B cell (primary cell): ENCODE measurements at regions not wholly inside any gene's neighbourhood (a gene's known extent, or its start where the extent isn't known, plus 50 kb on each side); places are given as distances from the start of the nearest gene placed in this dataset.

ENCODE experiments used
- ATAC-seq: fragments of 200-7000 bp; cut with Tn5 transposase; one replicate; pipeline ENCODE4 v1.10.0; 2021; ENCODE audit warnings: low read depth, mild to moderate bottlenecking, moderate number of reproducible peaks, moderate library complexity
- CTCF ChIA-PET: fragments of 350-600 bp; sonication (Branson Sonifier 250); formaldehyde crosslinking; loops from one replicate; lab custom pipeline; 2021; ENCODE audit warnings: antibody characterized with exemption, inconsistent platforms; lab: Charles Lee
- POLR2A ChIA-PET: fragments of 350-600 bp; sonication (Branson Sonifier 250); formaldehyde crosslinking; loops from one replicate; lab custom pipeline; 2021; ENCODE audit warnings: antibody characterized with exemption; lab: Charles Lee
- DNase-seq: peaks from one replicate; pipeline ENCODE4 v3.0.0; 2013
- H2AFZ ChIP-seq: 2 replicates; pipeline ENCODE4 v1.6.1; 2012; ENCODE audit warnings: mild to moderate bottlenecking, low read depth, low read length; ENCODE audit not compliant: insufficient read depth, poor library complexity, severe bottlenecking
- H3K27ac ChIP-seq, 2 donors: 1 replicate in 1 of 2; 2 replicates in 1 of 2; pipeline ENCODE4 v1.5.1; 2012 to 2013; ENCODE audit warnings: low read length in 2 of 2, mild to moderate bottlenecking in 2 of 2, moderate library complexity in 1 of 2
- H3K27me3 ChIP-seq, 4 experiments: fragments of 200-600 bp in 1 of 4; sonication (generic) in 1 of 4; replicated peaks in 1 of 4; 1 replicate in 2 of 4; 2 replicates in 2 of 4; pipeline versions ENCODE4 v1.6.1 to v1.7.0; 2013 to 2016; ENCODE audit warnings: low read length in 3 of 4, mild to moderate bottlenecking in 2 of 4, mixed read lengths in 1 of 4, moderate library complexity in 1 of 4; ENCODE audit not compliant: insufficient read depth in 4 of 4, control insufficient read depth in 3 of 4; ENCODE audit errors: control extremely low read depth in 1 of 4
- H3K36me3 ChIP-seq, 2 experiments: replicated peaks in 1 of 2; 1 replicate in 1 of 2; 2 replicates in 1 of 2; pipeline versions ENCODE4 v1.6.1 to v1.7.1; 2013; ENCODE audit warnings: low read length in 1 of 2; ENCODE audit not compliant: insufficient read depth in 2 of 2, control insufficient read depth in 1 of 2; ENCODE audit errors: control extremely low read depth in 1 of 2, extremely low read depth in 1 of 2
- H3K4me1 ChIP-seq, 2 donors: fragments of 200-600 bp in 1 of 2; sonication (generic) in 1 of 2; 1 replicate in 1 of 2; 2 replicates in 1 of 2; pipeline versions ENCODE4 v1.5.1 to v1.6.1; 2013 to 2017; ENCODE audit warnings: low read length in 2 of 2; ENCODE audit not compliant: control insufficient read depth in 2 of 2, insufficient read depth in 2 of 2
- H3K4me2 ChIP-seq: replicated peaks from 2 replicates; pipeline ENCODE3; 2012; ENCODE audit warnings: mild to moderate bottlenecking, low read depth, low read length; ENCODE audit not compliant: poor library complexity, severe bottlenecking
- H3K4me3 ChIP-seq, 5 experiments: fragments of 200-600 bp in 1 of 5; sonication (generic) in 1 of 5; 1 replicate in 3 of 5; 2 replicates in 2 of 5; pipeline versions ENCODE4 v1.5.1 to v1.7.0; 2011 to 2016; ENCODE audit warnings: low read length in 4 of 5, mild to moderate bottlenecking in 4 of 5, low read depth in 2 of 5, control low read depth in 1 of 5, moderate library complexity in 1 of 5; ENCODE audit not compliant: insufficient read depth in 1 of 5; ENCODE audit errors: control extremely low read depth in 1 of 5, extremely low read depth in 1 of 5
- H3K79me2 ChIP-seq: fragments of 200-600 bp; sonication (generic); one replicate; pipeline ENCODE4 v1.6.0; 2016; ENCODE audit warnings: low read length; ENCODE audit not compliant: control insufficient read depth, insufficient read depth
- H3K9ac ChIP-seq: fragments of 200-600 bp; sonication (generic); 2 replicates; pipeline ENCODE4 v1.6.1; 2017; ENCODE audit warnings: mild to moderate bottlenecking, low read length, moderate library complexity
- H3K9me3 ChIP-seq, 3 donors: one replicate each; pipeline versions ENCODE4 v1.6.1 to v1.7.1; 2013; ENCODE audit warnings: low read length in 2 of 3; ENCODE audit not compliant: control insufficient read depth in 2 of 3, insufficient read depth in 1 of 3; ENCODE audit errors: control extremely low read depth in 1 of 3
- H4K20me1 ChIP-seq: 2 replicates; pipeline ENCODE4 v1.6.0; 2012; ENCODE audit warnings: mild to moderate bottlenecking, low read length; ENCODE audit not compliant: insufficient read depth, control insufficient read depth, poor library complexity, severe bottlenecking
- H3K27ac Mint-ChIP-seq: one replicate; pipeline ENCODE4 v1.8.0; 2021; ENCODE audit warnings: mixed read lengths
- H3K27me3 Mint-ChIP-seq: one replicate; pipeline ENCODE4 v1.8.0; 2021; ENCODE audit warnings: mixed read lengths
- H3K4me1 Mint-ChIP-seq: one replicate; pipeline ENCODE4 v1.8.0; 2021; ENCODE audit warnings: mixed read lengths
- H3K4me3 Mint-ChIP-seq: one replicate; pipeline ENCODE4 v1.8.0; 2021; ENCODE audit warnings: mixed read lengths
- H3K9me3 Mint-ChIP-seq: one replicate; pipeline ENCODE4 v1.8.0; 2022; ENCODE audit warnings: mixed read lengths; ENCODE audit not compliant: insufficient read depth
- EZH2 ChIP-seq: IDR thresholded peaks from 2 replicates; pipeline ENCODE4 v1.6.1; 2012; ENCODE audit warnings: borderline replicate concordance, low read depth, mild to moderate bottlenecking, moderate library complexity, low read length; ENCODE audit not compliant: insufficient read depth, poor library complexity, severe bottlenecking
- WGBS: methylation state at CpG from one replicate; pipeline ENCODE4 v1.1.5; 2013; ENCODE audit warnings: missing lambda C conversion rate; ENCODE audit not compliant: insufficient coverage; 5-methylcytosine and 5-hydroxymethylcytosine counted together
- intact Hi-C: fragments of 100-400 bp; cut with micrococcal nuclease; formaldehyde crosslinking; loops from one replicate; pipeline ENCODE4 v1.10.0; 2022
- TF ChIP-seq, protein P1 (sequence below): fragments of 200-600 bp; IDR thresholded peaks from one replicate; pipeline ENCODE4 v1.8.0; 2022; ENCODE audit warnings: antibody characterized with exemption, mild to moderate bottlenecking

- no peak for DNase-seq
- no peaks in the 10 kb centered on the region for H3K4me1 ChIP-seq
- Mint-ChIP-seq H3K9me3 (peaks cover 2% of the 10 kb centered on the region), H3K27me3 (no peaks in the 10 kb centered on the region), H3K27ac (no peak overlapping the region), H3K4me1 (no peaks in the 10 kb centered on the region), H3K4me3 (no peak overlapping the region)
- H3K27ac ChIP-seq = no peak overlapping the region
- H3K79me2 ChIP-seq = no peaks in the 10 kb centered on the region
- no CpG with 5 or more reads among the region's 1 CpG for WGBS
- TF ChIP-seq, protein P1, sequence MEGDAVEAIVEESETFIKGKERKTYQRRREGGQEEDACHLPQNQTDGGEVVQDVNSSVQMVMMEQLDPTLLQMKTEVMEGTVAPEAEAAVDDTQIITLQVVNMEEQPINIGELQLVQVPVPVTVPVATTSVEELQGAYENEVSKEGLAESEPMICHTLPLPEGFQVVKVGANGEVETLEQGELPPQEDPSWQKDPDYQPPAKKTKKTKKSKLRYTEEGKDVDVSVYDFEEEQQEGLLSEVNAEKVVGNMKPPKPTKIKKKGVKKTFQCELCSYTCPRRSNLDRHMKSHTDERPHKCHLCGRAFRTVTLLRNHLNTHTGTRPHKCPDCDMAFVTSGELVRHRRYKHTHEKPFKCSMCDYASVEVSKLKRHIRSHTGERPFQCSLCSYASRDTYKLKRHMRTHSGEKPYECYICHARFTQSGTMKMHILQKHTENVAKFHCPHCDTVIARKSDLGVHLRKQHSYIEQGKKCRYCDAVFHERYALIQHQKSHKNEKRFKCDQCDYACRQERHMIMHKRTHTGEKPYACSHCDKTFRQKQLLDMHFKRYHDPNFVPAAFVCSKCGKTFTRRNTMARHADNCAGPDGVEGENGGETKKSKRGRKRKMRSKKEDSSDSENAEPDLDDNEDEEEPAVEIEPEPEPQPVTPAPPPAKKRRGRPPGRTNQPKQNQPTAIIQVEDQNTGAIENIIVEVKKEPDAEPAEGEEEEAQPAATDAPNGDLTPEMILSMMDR = no peak
- no peak for TF ChIP-seq EZH2
- ChIA-PET POLR2A (no interaction called here), CTCF (no interaction called here)
- no peak overlapping the region for H3K4me2 ChIP-seq
- H3K27me3 ChIP-seq = no peaks in the 10 kb centered on the region
- no peak overlapping the region for H2AFZ ChIP-seq
- H3K9ac ChIP-seq = no peak overlapping the region
- H3K36me3 ChIP-seq = no peaks in the 10 kb centered on the region
- H4K20me1 ChIP-seq = no peaks in the 10 kb centered on the region
- intact Hi-C loops = no loop called here
- peaks cover 0 to 3% (median under 1%) of the 10 kb centered on the region in 3 donors for H3K9me3 ChIP-seq
- no peak overlapping the region for H3K4me3 ChIP-seq
- ATAC-seq = no peak
These were observed 59.3 kb downstream of the DDIT4L start for GRCh38 chr4:100130964-100131363.

DNA sequence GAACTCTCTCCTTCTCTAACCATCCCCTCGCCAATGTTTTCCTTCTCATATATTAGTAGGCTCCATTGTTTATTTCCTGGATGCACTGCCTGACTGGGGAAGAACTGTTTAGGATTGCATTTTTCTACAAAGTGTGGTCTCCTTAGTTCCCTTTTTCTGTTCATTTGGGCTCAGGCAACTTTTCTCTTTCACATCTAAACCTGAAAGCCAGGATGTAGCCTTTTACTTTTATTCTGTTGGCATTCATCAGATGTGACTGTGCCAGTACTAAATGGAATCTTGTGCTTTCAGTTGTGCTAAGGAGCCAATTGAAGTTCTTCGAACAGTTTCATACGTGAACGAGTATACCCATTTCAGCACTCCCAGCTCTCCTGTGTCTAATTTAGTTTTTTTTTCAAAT lies 59.8 kb downstream of the DDIT4L start:
- Mint-ChIP-seq H3K4me3 (no peak overlapping the region), H3K27ac (no peak overlapping the region), H3K9me3 (peaks cover 2% of the 10 kb centered on the region), H3K27me3 (no peaks in the 10 kb centered on the region), H3K4me1 (no peaks in the 10 kb centered on the region)
- ChIA-PET CTCF (no interaction called here), POLR2A (no interaction called here)
- H3K4me3 ChIP-seq = no peak overlapping the region
- no peak overlapping the region for H3K27ac ChIP-seq
- H2AFZ ChIP-seq = no peak overlapping the region
- no peak overlapping the region for H3K4me2 ChIP-seq
- 40% methylated on average over 1 of the region's 4 CpGs for WGBS
- no peaks in the 10 kb centered on the region for H3K27me3 ChIP-seq
- intact Hi-C loops = no loop called here
- TF ChIP-seq EZH2 = no peak
- TF ChIP-seq, protein P1 = no peak
- no peaks in the 10 kb centered on the region for H3K79me2 ChIP-seq
- H3K4me1 ChIP-seq = no peaks in the 10 kb centered on the region
- DNase-seq (no peak), ATAC-seq (no peak)
- H3K9ac ChIP-seq = no peak overlapping the region
- H3K36me3 ChIP-seq = no peaks in the 10 kb centered on the region
- no peaks in the 10 kb centered on the region for H4K20me1 ChIP-seq
- H3K9me3 ChIP-seq = peaks cover 0 to 5% (median 4%) of the 10 kb centered on the region in 3 donors
